Prostate gland (tissue), 2 donors: ENCODE measurements at regions not wholly inside any gene's neighbourhood (a gene's known extent, or its start where the extent isn't known, plus 50 kb on each side); places are given as distances from the start of the nearest gene placed in this dataset.

ENCODE experiments used
- CTCF ChIP-seq, 4 experiments: fragments of 200-600 bp in 2 of 4; fragments of 450-650 bp in 2 of 4; sonication (generic) in 2 of 4; IDR thresholded peaks; 1 replicate in 3 of 4; 2 replicates in 1 of 4; pipeline ENCODE4 v1.5.1; 2016 to 2019; ENCODE audit warnings: antibody characterized with exemption in 4 of 4, mild to moderate bottlenecking in 2 of 4, moderate library complexity in 2 of 4
- POLR2A ChIP-seq: fragments of 450-650 bp; IDR thresholded peaks from one replicate; pipeline ENCODE4 v1.6.1; 2016; ENCODE audit warnings: antibody characterized with exemption, mild to moderate bottlenecking
- POLR2AphosphoS5 ChIP-seq: sonication (generic); formaldehyde crosslinking; IDR thresholded peaks from one replicate; pipeline ENCODE4 v1.6.1; 2017; ENCODE audit warnings: antibody characterized with exemption

GRCh38 chr6:27061235-27061993 is 186.1 kb upstream of the PRSS16 start:
- TF ChIP-seq POLR2A (no peak), POLR2AphosphoS5 (no peak), CTCF (IDR thresholded peaks at IDR 0.05) (no peak)
